H1 (cell line): ENCODE measurements at regions not wholly inside any gene's neighbourhood (a gene's known extent, or its start where the extent isn't known, plus 50 kb on each side); places are given as distances from the start of the nearest gene placed in this dataset.

Source experiments
- BACH1 ChIP-seq: IDR thresholded peaks from 2 replicates; pipeline ENCODE4 v1.6.1; 2012; ENCODE audit warnings: low read length, improper control_type of control experiment
- KDM4A ChIP-seq: IDR thresholded peaks from one replicate; pipeline ENCODE4 v1.7.1; 2012; ENCODE audit warnings: low read depth, mild to moderate bottlenecking, moderate library complexity, low read length, inconsistent platforms; ENCODE audit not compliant: severe bottlenecking
- NANOG ChIP-seq: IDR thresholded peaks from 2 replicates; pipeline ENCODE4 v1.6.1; 2011; ENCODE audit warnings: low read length, low read depth, mild to moderate bottlenecking, inconsistent platforms; ENCODE audit not compliant: insufficient read depth, poor library complexity, severe bottlenecking
- POU5F1 ChIP-seq: IDR thresholded peaks from 2 replicates; pipeline ENCODE4 v1.6.1; 2011; ENCODE audit warnings: low read depth, mild to moderate bottlenecking, low read length, moderate library complexity
- RAD21 ChIP-seq, 2 experiments: IDR thresholded peaks in 1 of 2; conservative IDR thresholded peaks in 1 of 2; 2 replicates each; pipeline ENCODE4 v1.6.1; 2011; ENCODE audit warnings: low read depth in 2 of 2, low read length in 2 of 2, improper control_type of control experiment in 1 of 2, inconsistent platforms in 1 of 2, mild to moderate bottlenecking in 1 of 2, moderate library complexity in 1 of 2
- TCF12 ChIP-seq: IDR thresholded peaks from 2 replicates; pipeline ENCODE4 v1.6.1; 2011; ENCODE audit warnings: low read depth, mild to moderate bottlenecking, low read length
- TF ChIP-seq, protein P1 (sequence below): IDR thresholded peaks from 2 replicates; pipeline ENCODE4 v1.6.1; 2011; ENCODE audit warnings: low read length, improper control_type of control experiment
- TF ChIP-seq, protein P2 (sequence below): IDR thresholded peaks from 2 replicates; pipeline ENCODE4 v1.6.1; 2011; ENCODE audit warnings: low read depth, mild to moderate bottlenecking, low read length; ENCODE audit not compliant: insufficient read depth

DNA sequence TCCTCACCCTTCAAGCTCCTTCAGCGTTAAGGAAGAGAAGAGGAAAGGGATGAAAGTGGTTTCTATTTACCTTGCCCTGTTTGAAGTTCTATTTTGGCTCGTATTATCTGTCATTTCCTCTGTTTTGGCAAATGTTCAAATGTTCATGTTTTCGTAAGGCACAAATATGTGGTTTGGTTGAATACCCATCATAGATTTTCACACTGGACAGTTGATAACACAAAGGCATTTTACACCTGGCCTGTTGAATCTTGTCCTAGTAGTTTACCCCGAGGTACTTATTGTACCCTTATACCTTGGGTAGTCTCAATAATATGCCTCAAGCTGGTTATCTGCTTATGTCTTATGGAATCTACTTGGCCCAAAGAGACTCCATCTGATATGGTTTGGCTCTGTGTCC lies 706.9 kb downstream of the METTL15 start (continued):
- TF ChIP-seq, protein P1, sequence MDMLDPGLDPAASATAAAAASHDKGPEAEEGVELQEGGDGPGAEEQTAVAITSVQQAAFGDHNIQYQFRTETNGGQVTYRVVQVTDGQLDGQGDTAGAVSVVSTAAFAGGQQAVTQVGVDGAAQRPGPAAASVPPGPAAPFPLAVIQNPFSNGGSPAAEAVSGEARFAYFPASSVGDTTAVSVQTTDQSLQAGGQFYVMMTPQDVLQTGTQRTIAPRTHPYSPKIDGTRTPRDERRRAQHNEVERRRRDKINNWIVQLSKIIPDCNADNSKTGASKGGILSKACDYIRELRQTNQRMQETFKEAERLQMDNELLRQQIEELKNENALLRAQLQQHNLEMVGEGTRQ: no peak
- TF ChIP-seq KDM4A (no peak), RAD21 (IDR thresholded peaks at IDR 0.05 in 1 of 2, conservative IDR thresholded peaks at IDR 0.05 in 1 of 2; ENCODE audit: low read depth in 2 of 2, low read length in 2 of 2) (no peak), BACH1 (no peak), NANOG (no peak), POU5F1 (no peak), TCF12 (no peak)
- TF ChIP-seq, protein P2, sequence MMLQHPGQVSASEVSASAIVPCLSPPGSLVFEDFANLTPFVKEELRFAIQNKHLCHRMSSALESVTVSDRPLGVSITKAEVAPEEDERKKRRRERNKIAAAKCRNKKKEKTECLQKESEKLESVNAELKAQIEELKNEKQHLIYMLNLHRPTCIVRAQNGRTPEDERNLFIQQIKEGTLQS: no peak
